HG03432 (cell line): ENCODE measurements at regions not wholly inside any gene's neighbourhood (a gene's known extent, or its start where the extent isn't known, plus 50 kb on each side); places are given as distances from the start of the nearest gene placed in this dataset.

Source experiments
- ATAC-seq: cut with Tn5 transposase; IDR thresholded peaks from one replicate; pipeline ENCODE4 v1.9.1; 2021; ENCODE audit warnings: mild to moderate bottlenecking, moderate library complexity; ENCODE audit not compliant: unreplicated experiment

- no peak for ATAC-seq
These were observed 366.9 kb upstream of the RASGEF1B start for GRCh38 chr4:81838586-81838985.

- ATAC-seq, result no peak
These were observed 365.0 kb upstream of the RASGEF1B start for GRCh38 chr4:81836716-81837115.

GRCh38 chr4:81833576-81833975 is 361.9 kb upstream of the RASGEF1B start:
- ATAC-seq, result no peak

GRCh38 chr4:81828991-81829390 is 357.3 kb upstream of the RASGEF1B start:
- no peak for ATAC-seq

GRCh38 chr4:81827577-81828202 is 356.0 kb upstream of the RASGEF1B start:
- peak; percentile 95 for ATAC-seq

GRCh38 chr4:81826817-81827424 is 355.2 kb upstream of the RASGEF1B start:
- ATAC-seq, result no peak

- ATAC-seq, result no peak
These were observed 354.6 kb upstream of the RASGEF1B start for GRCh38 chr4:81826335-81826734.

- ATAC-seq, result no peak
These were observed 346.7 kb upstream of the RASGEF1B start for GRCh38 chr4:81818385-81818920.

GRCh38 chr4:81816031-81816761 is 344.5 kb upstream of the RASGEF1B start:
- no peak for ATAC-seq

- no peak for ATAC-seq
These were observed 343.4 kb upstream of the RASGEF1B start for GRCh38 chr4:81814987-81815541.

GRCh38 chr4:81811562-81812293 is 340.0 kb upstream of the RASGEF1B start:
- ATAC-seq, result no peak

- no peak for ATAC-seq
These were observed 336.4 kb upstream of the RASGEF1B start for GRCh38 chr4:81808011-81808672.

GRCh38 chr4:81807386-81807785 is 335.7 kb upstream of the RASGEF1B start:
- ATAC-seq, result no peak

GRCh38 chr4:81806485-81806884 is 334.8 kb upstream of the RASGEF1B start:
- no peak for ATAC-seq

GRCh38 chr4:81804849-81805248 is 333.1 kb upstream of the RASGEF1B start:
- no peak for ATAC-seq

GRCh38 chr4:81802285-81802846 is 330.7 kb upstream of the RASGEF1B start:
- no peak for ATAC-seq

GRCh38 chr4:81799371-81799770 is 327.7 kb upstream of the RASGEF1B start:
- ATAC-seq, result no peak

- ATAC-seq, result peak; percentile 80
These were observed 325.3 kb upstream of the RASGEF1B start for GRCh38 chr4:81796790-81797528.

GRCh38 chr4:81792521-81792920 is 320.8 kb upstream of the RASGEF1B start:
- no peak for ATAC-seq
